ENCODE measurements at regions not wholly inside any gene's neighbourhood (a gene's known extent, or its start where the extent isn't known, plus 50 kb on each side); places are given as distances from the start of the nearest gene placed in this dataset.

GRCh38 chr4:17320046-17320445 lies 191.8 kb downstream of the QDPR start:
- 70 to 80% (median 77%) methylated on average over 6 of the region's 6 CpGs for WGBS, 3 donors
- ATAC-seq (no peak), DNase-seq (no peak)
- Histone ChIP-seq H3K27me3 (ENCODE audit: insufficient read depth in 3 of 3, low read length in 2 of 3) (peaks cover 0 to 2% (median 0%) of the 10 kb centered on the region in 3 donors), H3K4me1 (peaks cover 3% of the 10 kb centered on the region), H3K4me3 (no peak overlapping the region), H3K27ac (no peak overlapping the region), H3K9me3 (no peaks in the 10 kb centered on the region), H3K36me3 (ENCODE audit: insufficient read depth in 1 of 2, low read depth in 1 of 2) (no peaks in the 10 kb centered on the region)
- TF ChIP-seq CTCF (IDR thresholded peaks at IDR 0.05): no peak
- intact Hi-C loops (cut with DNase I): loop anchor here in 1 of 2 donors (10.0 kb wide), 1 partner anchor 1025 kb away; no protein-coding TSS in a partner anchor

- no peaks in the 10 kb centered on the region for H3K36me3 ChIP-seq (ENCODE audit: insufficient read depth in 1 of 2, low read depth in 1 of 2)
- H3K27ac ChIP-seq: no peak overlapping the region
- TF ChIP-seq CTCF (IDR thresholded peaks at IDR 0.05): no peak
- DNase-seq (no peak), ATAC-seq (no peak)
- no peak overlapping the region for H3K4me3 ChIP-seq
- no peaks in the 10 kb centered on the region for H3K9me3 ChIP-seq
- H3K27me3 ChIP-seq (ENCODE audit: insufficient read depth in 3 of 3, low read length in 2 of 3): peaks cover 0 to 2% (median 0%) of the 10 kb centered on the region in 3 donors
- no peaks in the 10 kb centered on the region for H3K4me1 ChIP-seq
- intact Hi-C loops (cut with DNase I): no loop called here
- WGBS, 3 donors: 62 to 65% (median 64%) methylated on average over 5 of the region's 5 CpGs
These were observed 194.4 kb downstream of the QDPR start for GRCh38 chr4:17317526-17317925.

GRCh38 chr4:17316566-17316965 lies 195.3 kb downstream of the QDPR start:
- Histone ChIP-seq H3K36me3 (ENCODE audit: insufficient read depth in 1 of 2, low read depth in 1 of 2) (no peaks in the 10 kb centered on the region), H3K4me1 (no peaks in the 10 kb centered on the region), H3K27me3 (ENCODE audit: insufficient read depth in 3 of 3, low read length in 2 of 3) (peaks cover 0 to 2% (median 0%) of the 10 kb centered on the region in 3 donors), H3K9me3 (no peaks in the 10 kb centered on the region), H3K27ac (no peak overlapping the region), H3K4me3 (no peak overlapping the region)
- intact Hi-C loops (cut with DNase I): no loop called here
- 79 to 94% (median 84%) methylated on average over 1 of the region's 1 CpG for WGBS, 3 donors
- ATAC-seq (no peak), DNase-seq (no peak)
- no peak for TF ChIP-seq CTCF (IDR thresholded peaks at IDR 0.05)

- no peaks in the 10 kb centered on the region for H3K27me3 ChIP-seq (ENCODE audit: insufficient read depth in 3 of 3, low read length in 2 of 3)
- no peak for DNase-seq
These were observed 196.4 kb downstream of the QDPR start for GRCh38 chr4:17315459-17315858.

More at GRCh38 chr4:17315459-17315858, 196.4 kb downstream of the QDPR start:
- no peak for ATAC-seq
- H3K4me1 ChIP-seq: no peaks in the 10 kb centered on the region
- no peaks in the 10 kb centered on the region for H3K36me3 ChIP-seq (ENCODE audit: insufficient read depth in 1 of 2, low read depth in 1 of 2)
- H3K9me3 ChIP-seq: no peaks in the 10 kb centered on the region
- intact Hi-C loops (cut with DNase I): no loop called here
- H3K27ac ChIP-seq: no peak overlapping the region
- no peak overlapping the region for H3K4me3 ChIP-seq
- no peak for TF ChIP-seq CTCF (IDR thresholded peaks at IDR 0.05)
